Thyroid gland (tissue), 4 donors: ENCODE measurements at regions not wholly inside any gene's neighbourhood (a gene's known extent, or its start where the extent isn't known, plus 50 kb on each side); places are given as distances from the start of the nearest gene placed in this dataset.

Source experiments
- DNase-seq, 2 donors: peaks; one replicate each; pipeline ENCODE4 v3.0.0-alpha.2; 2019
- H3K27ac ChIP-seq, 3 donors: fragments of 200-600 bp; sonication (generic); 1 replicate in 2 of 3; 2 replicates in 1 of 3; pipeline ENCODE4 v1.5.1; 2016 to 2019; ENCODE audit warnings: mild to moderate bottlenecking in 1 of 3, moderate library complexity in 1 of 3
- H3K27me3 ChIP-seq: fragments of 200-600 bp; sonication (generic); one replicate; pipeline ENCODE4 v1.5.1; 2019
- H3K36me3 ChIP-seq, 2 donors: fragments of 200-600 bp; sonication (generic); one replicate each; pipeline ENCODE4 v1.5.1; 2016 to 2019
- H3K4me1 ChIP-seq, 2 donors: fragments of 200-600 bp; sonication (generic); one replicate each; pipeline ENCODE4 v1.5.1; 2017 to 2019
- H3K4me3 ChIP-seq, 3 donors: fragments of 200-600 bp; sonication (generic); replicated peaks in 1 of 3; 1 replicate in 2 of 3; 2 replicates in 1 of 3; pipeline ENCODE4 v1.5.1; 2016; ENCODE audit warnings: mild to moderate bottlenecking in 1 of 3
- H3K9me3 ChIP-seq: fragments of 200-600 bp; sonication (generic); one replicate; pipeline ENCODE4 v1.5.1; 2017
- CTCF ChIP-seq, 6 experiments: fragments of 200-600 bp in 3 of 6; fragments of 450-650 bp in 3 of 6; sonication (generic) in 3 of 6; IDR thresholded peaks; one replicate each; pipeline ENCODE4 v1.5.1; 2016 to 2019; ENCODE audit warnings: antibody characterized with exemption in 6 of 6, mild to moderate bottlenecking in 2 of 6, inconsistent platforms in 1 of 6, moderate library complexity in 1 of 6
- POLR2A ChIP-seq, 2 donors: fragments of 450-650 bp; IDR thresholded peaks; one replicate each; pipeline ENCODE4 v1.6.1; 2017; ENCODE audit warnings: antibody characterized with exemption in 2 of 2, mild to moderate bottlenecking in 2 of 2, moderate library complexity in 1 of 2
- WGBS, 2 donors: methylation state at CpG; one replicate each; pipeline ENCODE4 v1.1.5; 2017; 5-methylcytosine and 5-hydroxymethylcytosine counted together
- intact Hi-C: fragments of 100-400 bp; cut with DNase I; formaldehyde crosslinking; loops from one replicate; pipeline ENCODE4 v1.15.1; 2023

GRCh38 chr9:86445671-86446070 is 91.5 kb upstream of the TUT7 start:
- intact Hi-C loops: no loop called here
- H3K36me3 ChIP-seq: no peaks in the 10 kb centered on the region
- no peak for DNase-seq
- H3K4me1 ChIP-seq: no peaks in the 10 kb centered on the region
- 89 to 91% methylated on average over 1 of the region's 1 CpG for WGBS, 2 donors
- H3K27me3 ChIP-seq: no peaks in the 10 kb centered on the region
- no peak overlapping the region for H3K27ac ChIP-seq
- no peaks in the 10 kb centered on the region for H3K9me3 ChIP-seq
- no peak overlapping the region for H3K4me3 ChIP-seq
- TF ChIP-seq POLR2A (IDR thresholded peaks at IDR 0.05): no peak
- no peak for TF ChIP-seq CTCF (IDR thresholded peaks at IDR 0.05)

GRCh38 chr9:86443992-86444391 is 89.8 kb upstream of the TUT7 start:
- H3K9me3 ChIP-seq: no peaks in the 10 kb centered on the region
- no peak overlapping the region for H3K4me3 ChIP-seq
- intact Hi-C loops: no loop called here
- no peak for TF ChIP-seq POLR2A (IDR thresholded peaks at IDR 0.05)
- TF ChIP-seq CTCF (IDR thresholded peaks at IDR 0.05): no peak
- 61 to 65% methylated on average over 3 of the region's 3 CpGs for WGBS, 2 donors
- H3K27ac ChIP-seq: no peak overlapping the region
- H3K4me1 ChIP-seq: no peaks in the 10 kb centered on the region
- H3K27me3 ChIP-seq: no peaks in the 10 kb centered on the region
- no peak for DNase-seq
- no peaks in the 10 kb centered on the region for H3K36me3 ChIP-seq

- no peak for DNase-seq
- H3K4me3 ChIP-seq: no peak overlapping the region
- intact Hi-C loops: loop anchor here (10.0 kb wide), 1 partner anchor 891 kb away; no protein-coding TSS in a partner anchor
- H3K27ac ChIP-seq: no peak overlapping the region
- 38 to 43% methylated on average over 9 of the region's 9 CpGs for WGBS, 2 donors
- no peaks in the 10 kb centered on the region for H3K27me3 ChIP-seq
- no peaks in the 10 kb centered on the region for H3K9me3 ChIP-seq
- H3K36me3 ChIP-seq: no peaks in the 10 kb centered on the region
- TF ChIP-seq CTCF (IDR thresholded peaks at IDR 0.05): peak; percentile 14 to 83 (median 68)
- no peak for TF ChIP-seq POLR2A (IDR thresholded peaks at IDR 0.05)
- H3K4me1 ChIP-seq: no peaks in the 10 kb centered on the region
Measured at GRCh38 chr9:86434039-86434726, 80.0 kb upstream of the TUT7 start.

GRCh38 chr9:86424251-86424891 is 70.2 kb upstream of the TUT7 start:
- intact Hi-C loops: no loop called here
- no peaks in the 10 kb centered on the region for H3K9me3 ChIP-seq
- WGBS, 2 donors: 59 to 74% methylated on average over 10 of the region's 10 CpGs
- H3K27me3 ChIP-seq: no peaks in the 10 kb centered on the region
- no peaks in the 10 kb centered on the region for H3K4me1 ChIP-seq
- no peak overlapping the region for H3K27ac ChIP-seq
- TF ChIP-seq CTCF (IDR thresholded peaks at IDR 0.05) (no peak), POLR2A (IDR thresholded peaks at IDR 0.05) (no peak)
- DNase-seq: no peak
- no peaks in the 10 kb centered on the region for H3K36me3 ChIP-seq
- H3K4me3 ChIP-seq: no peak overlapping the region
